Psoas muscle (tissue), 7 donors: ENCODE measurements at regions not wholly inside any gene's neighbourhood (a gene's known extent, or its start where the extent isn't known, plus 50 kb on each side); places are given as distances from the start of the nearest gene placed in this dataset.

Source experiments
- ATAC-seq, 4 donors: fragments of 200-7000 bp; cut with Tn5 transposase; one replicate each; pipeline ENCODE4 v1.9.1; 2020; ENCODE audit warnings: moderate library complexity in 3 of 4, mild to moderate bottlenecking in 2 of 4
- DNase-seq, 2 donors: peaks; one replicate each; pipeline ENCODE4 v3.0.0-alpha.2; 2020
- H3K27ac ChIP-seq: fragments of 200-600 bp; one replicate; pipeline ENCODE4 v1.8.0; 2022
- H3K27me3 ChIP-seq, 3 donors: fragments of 200-600 bp in 1 of 3; one replicate each; pipeline versions ENCODE4 v1.6.1 to v1.8.0; 2013 to 2022; ENCODE audit warnings: low read length in 2 of 3, mild to moderate bottlenecking in 2 of 3, moderate library complexity in 1 of 3; ENCODE audit not compliant: insufficient read depth in 3 of 3
- H3K36me3 ChIP-seq, 2 donors: fragments of 200-600 bp in 1 of 2; one replicate each; pipeline versions ENCODE4 v1.6.1 to v1.8.0; 2013 to 2022; ENCODE audit warnings: low read depth in 1 of 2, mild to moderate bottlenecking in 1 of 2, moderate library complexity in 1 of 2; ENCODE audit not compliant: insufficient read depth in 1 of 2
- H3K4me1 ChIP-seq: fragments of 200-600 bp; one replicate; pipeline ENCODE4 v1.8.0; 2022
- H3K4me3 ChIP-seq: fragments of 200-600 bp; one replicate; pipeline ENCODE4 v1.8.0; 2022; ENCODE audit warnings: mild to moderate bottlenecking
- H3K9me3 ChIP-seq: fragments of 200-600 bp; one replicate; pipeline ENCODE4 v1.8.0; 2022
- CTCF ChIP-seq: fragments of 200-600 bp; IDR thresholded peaks from one replicate; pipeline ENCODE4 v1.8.0; 2022; ENCODE audit warnings: antibody characterized with exemption
- WGBS, 3 donors: extraction: QIAGEN DNeasy Blood & Tissue Kit; methylation state at CpG; one replicate each; pipeline versions ENCODE4 v1.1.6 to v1.1.7; 2013; 5-methylcytosine and 5-hydroxymethylcytosine counted together
- intact Hi-C, 2 donors: fragments of 100-400 bp; cut with DNase I; formaldehyde crosslinking; loops; one replicate each; pipeline versions ENCODE4 v1.11.0 to v1.14.2; 2022
- donor health status: healthy with polysubstance abuse.
- donor health status: DM: no; HTN: no; CAD: no; lungs with moderate emphysema.
- donor health status: Bipolar disorder and iron deficiency.
- donor health status: healthy.
- donor health status: DM: yes; HTN: yes; CAD: no.
- donor health status: DM: no; HTN: no; CAD: no.
- donor health status: DM: yes; HTN: yes; CAD: no.

GRCh38 chr12:75747572-75748021 is 236.2 kb upstream of the KRR1 start:
- intact Hi-C loops, result no loop called here
- Histone ChIP-seq H3K27ac (no peak overlapping the region), H3K27me3 (no peaks in the 10 kb centered on the region), H3K36me3 (no peaks in the 10 kb centered on the region), H3K9me3 (no peaks in the 10 kb centered on the region), H3K4me3 (no peak overlapping the region), H3K4me1 (no peaks in the 10 kb centered on the region)
- no peak for TF ChIP-seq CTCF
- 68 to 87% (median 71%) methylated on average over 1 of the region's 1 CpG for WGBS, 3 donors
- no peak for ATAC-seq
- DNase-seq, result no peak

GRCh38 chr12:75746621-75747020 is 235.2 kb upstream of the KRR1 start:
- DNase-seq (no peak), ATAC-seq (no peak)

GRCh38 chr12:75744607-75745256 is 233.3 kb upstream of the KRR1 start:
- DNase-seq, result no peak
- ATAC-seq, result no peak
- Histone ChIP-seq H3K4me1 (no peaks in the 10 kb centered on the region), H3K4me3 (no peak overlapping the region), H3K36me3 (no peaks in the 10 kb centered on the region), H3K27ac (no peak overlapping the region), H3K9me3 (no peaks in the 10 kb centered on the region), H3K27me3 (no peaks in the 10 kb centered on the region)
- intact Hi-C loops, result no loop called here
- no peak for TF ChIP-seq CTCF
- 44 to 67% (median 52%) methylated on average over 1 of the region's 1 CpG for WGBS, 3 donors

More at GRCh38 chr12:75746621-75747020, 235.2 kb upstream of the KRR1 start:
- H3K4me1 ChIP-seq, result no peaks in the 10 kb centered on the region
- TF ChIP-seq CTCF, result no peak
- no peak overlapping the region for H3K4me3 ChIP-seq
- H3K27me3 ChIP-seq, result no peaks in the 10 kb centered on the region
- no peaks in the 10 kb centered on the region for H3K9me3 ChIP-seq
- intact Hi-C loops, result no loop called here
- no peak overlapping the region for H3K27ac ChIP-seq
- H3K36me3 ChIP-seq, result no peaks in the 10 kb centered on the region
- 66 to 85% (median 74%) methylated on average over 4 of the region's 4 CpGs for WGBS, 3 donors

- WGBS, 3 donors, result 85 to 92% (median 88%) methylated on average over 1 of the region's 1 CpG
- Histone ChIP-seq H3K9me3 (no peaks in the 10 kb centered on the region), H3K4me1 (no peaks in the 10 kb centered on the region), H3K36me3 (no peaks in the 10 kb centered on the region), H3K27me3 (no peaks in the 10 kb centered on the region), H3K27ac (no peak overlapping the region), H3K4me3 (no peak overlapping the region)
- intact Hi-C loops, result no loop called here
- ATAC-seq (no peak), DNase-seq (no peak)
- no peak for TF ChIP-seq CTCF
These were observed 231.6 kb upstream of the KRR1 start for GRCh38 chr12:75742961-75743360.

GRCh38 chr12:75742048-75742447 is 230.6 kb upstream of the KRR1 start:
- DNase-seq (no peak), ATAC-seq (no peak)
- Histone ChIP-seq H3K4me3 (no peak overlapping the region), H3K27ac (no peak overlapping the region), H3K36me3 (no peaks in the 10 kb centered on the region), H3K9me3 (no peaks in the 10 kb centered on the region), H3K27me3 (no peaks in the 10 kb centered on the region), H3K4me1 (no peaks in the 10 kb centered on the region)
- intact Hi-C loops, result no loop called here
- no peak for TF ChIP-seq CTCF
- 86 to 94% (median 90%) methylated on average over 4 of the region's 4 CpGs for WGBS, 3 donors
